ENCODE measurements at regions not wholly inside any gene's neighbourhood (a gene's known extent, or its start where the extent isn't known, plus 50 kb on each side); places are given as distances from the start of the nearest gene placed in this dataset.

- no peaks in the 10 kb centered on the region for H3K27me3 ChIP-seq
- H3K9me3 ChIP-seq: no peaks in the 10 kb centered on the region
- intact Hi-C loops (cut with DNase I): no loop called here
- DNase-seq (no peak), ATAC-seq (no peak)
- no peaks in the 10 kb centered on the region for H3K4me1 ChIP-seq
- H3K36me3 ChIP-seq: no peaks in the 10 kb centered on the region
- H3K4me3 ChIP-seq: no peak overlapping the region
- no peak for TF ChIP-seq CTCF (IDR thresholded peaks at IDR 0.05)
- no peak overlapping the region for H3K27ac ChIP-seq
These were observed 643.8 kb upstream of the KIRREL3 start for GRCh38 chr11:127644366-127644765.

GRCh38 chr11:127643268-127644058 is 642.9 kb upstream of the KIRREL3 start:
- TF ChIP-seq CTCF (IDR thresholded peaks at IDR 0.05): no peak
- DNase-seq: no peak
- ATAC-seq: no peak
- H3K4me1 ChIP-seq: no peaks in the 10 kb centered on the region
- H3K9me3 ChIP-seq: no peaks in the 10 kb centered on the region
- no peaks in the 10 kb centered on the region for H3K27me3 ChIP-seq
- no peak overlapping the region for H3K27ac ChIP-seq
- H3K4me3 ChIP-seq: no peak overlapping the region
- no peaks in the 10 kb centered on the region for H3K36me3 ChIP-seq
- intact Hi-C loops (cut with DNase I): no loop called here

GRCh38 chr11:127640561-127641451 is 640.2 kb upstream of the KIRREL3 start:
- ATAC-seq (no peak), DNase-seq (no peak)
- intact Hi-C loops (cut with DNase I): no loop called here
- H3K4me1 ChIP-seq: no peaks in the 10 kb centered on the region
- no peak overlapping the region for H3K4me3 ChIP-seq
- H3K27me3 ChIP-seq: no peaks in the 10 kb centered on the region
- H3K36me3 ChIP-seq: no peaks in the 10 kb centered on the region
- TF ChIP-seq CTCF (IDR thresholded peaks at IDR 0.05): no peak
- no peaks in the 10 kb centered on the region for H3K9me3 ChIP-seq
- no peak overlapping the region for H3K27ac ChIP-seq

- no peak for TF ChIP-seq CTCF (IDR thresholded peaks at IDR 0.05)
- Histone ChIP-seq H3K9me3 (no peaks in the 10 kb centered on the region), H3K27me3 (no peaks in the 10 kb centered on the region), H3K36me3 (no peaks in the 10 kb centered on the region), H3K4me3 (no peak overlapping the region), H3K4me1 (no peaks in the 10 kb centered on the region), H3K27ac (no peak overlapping the region)
- ATAC-seq: no peak
- no peak for DNase-seq
- intact Hi-C loops (cut with DNase I): no loop called here
These were observed 639.3 kb upstream of the KIRREL3 start for GRCh38 chr11:127639916-127640315.

- H3K9me3 ChIP-seq: no peaks in the 10 kb centered on the region
- no peaks in the 10 kb centered on the region for H3K36me3 ChIP-seq
- H3K27ac ChIP-seq: no peak overlapping the region
- intact Hi-C loops (cut with DNase I): no loop called here
- no peak for TF ChIP-seq CTCF (IDR thresholded peaks at IDR 0.05)
- no peak overlapping the region for H3K4me3 ChIP-seq
- no peaks in the 10 kb centered on the region for H3K27me3 ChIP-seq
- DNase-seq: no peak
- no peaks in the 10 kb centered on the region for H3K4me1 ChIP-seq
- ATAC-seq: no peak
These were observed 632.6 kb upstream of the KIRREL3 start for GRCh38 chr11:127632976-127633680.
